Activated naive CD8-positive, alpha-beta T cell treated with anti-CD3 and anti-CD28 coated beads for 36 hours (primary cell): ENCODE measurements at regions not wholly inside any gene's neighbourhood (a gene's known extent, or its start where the extent isn't known, plus 50 kb on each side); places are given as distances from the start of the nearest gene placed in this dataset.
"Not testable (repeated sequence)": the region's sequence is repeated elsewhere in the genome, so short reads cannot be mapped to it uniquely, and the experiment has no call there.

ENCODE experiments used
- DNase-seq: peaks from one replicate; pipeline ENCODE4 v3.0.0; 2021
- H3K27ac Mint-ChIP-seq: one replicate; pipeline ENCODE4 v1.8.0; 2022; ENCODE audit warnings: mild to moderate bottlenecking, moderate library complexity, mixed read lengths
- H3K27me3 Mint-ChIP-seq: one replicate; pipeline ENCODE4 v1.8.0; 2022; ENCODE audit warnings: mild to moderate bottlenecking, mixed read lengths
- H3K36me3 Mint-ChIP-seq: one replicate; pipeline ENCODE4 v1.8.0; 2021; ENCODE audit warnings: mild to moderate bottlenecking, mixed read lengths
- H3K4me1 Mint-ChIP-seq: one replicate; pipeline ENCODE4 v1.8.0; 2021; ENCODE audit warnings: mixed read lengths
- H3K4me3 Mint-ChIP-seq: one replicate; pipeline ENCODE4 v1.8.0; 2022; ENCODE audit warnings: mild to moderate bottlenecking, moderate library complexity, mixed read lengths
- H3K9me3 Mint-ChIP-seq: one replicate; pipeline ENCODE4 v1.8.0; 2022; ENCODE audit warnings: mixed read lengths

GRCh38 chr20:22529150-22530019 lies 55.0 kb downstream of the FOXA2 start:
- Mint-ChIP-seq H3K27me3 (no peaks in the 10 kb centered on the region), H3K4me3 (no peak overlapping the region), H3K27ac (no peak overlapping the region), H3K4me1 (no peaks in the 10 kb centered on the region), H3K36me3 (no peaks in the 10 kb centered on the region), H3K9me3 (no peaks in the 10 kb centered on the region)
- no peak for DNase-seq

GRCh38 chr20:22526512-22527012 lies 57.8 kb downstream of the FOXA2 start:
- no peak overlapping the region for H3K4me3 Mint-ChIP-seq
- H3K36me3 Mint-ChIP-seq = no peaks in the 10 kb centered on the region
- no peak for DNase-seq
- H3K27me3 Mint-ChIP-seq = no peaks in the 10 kb centered on the region
- no peaks in the 10 kb centered on the region for H3K9me3 Mint-ChIP-seq
- no peak overlapping the region for H3K27ac Mint-ChIP-seq
- H3K4me1 Mint-ChIP-seq = no peaks in the 10 kb centered on the region

- H3K27me3 Mint-ChIP-seq = no peaks in the 10 kb centered on the region
- no peak overlapping the region for H3K4me3 Mint-ChIP-seq
- no peaks in the 10 kb centered on the region for H3K4me1 Mint-ChIP-seq
- no peak for DNase-seq
- no peaks in the 10 kb centered on the region for H3K36me3 Mint-ChIP-seq
- no peaks in the 10 kb centered on the region for H3K9me3 Mint-ChIP-seq
- no peak overlapping the region for H3K27ac Mint-ChIP-seq
Measured at GRCh38 chr20:22525821-22526220, 58.6 kb downstream of the FOXA2 start.

GRCh38 chr20:22525069-22525820 lies 59.1 kb downstream of the FOXA2 start:
- Mint-ChIP-seq H3K4me1 (no peaks in the 10 kb centered on the region), H3K27me3 (no peaks in the 10 kb centered on the region), H3K4me3 (no peak overlapping the region), H3K27ac (no peak overlapping the region), H3K36me3 (no peaks in the 10 kb centered on the region), H3K9me3 (no peaks in the 10 kb centered on the region)
- DNase-seq = no peak

- H3K4me1 Mint-ChIP-seq = no peaks in the 10 kb centered on the region
- no peak overlapping the region for H3K4me3 Mint-ChIP-seq
- no peaks in the 10 kb centered on the region for H3K9me3 Mint-ChIP-seq
- no peaks in the 10 kb centered on the region for H3K36me3 Mint-ChIP-seq
- no peak for DNase-seq
- H3K27ac Mint-ChIP-seq = no peak overlapping the region
- H3K27me3 Mint-ChIP-seq = no peaks in the 10 kb centered on the region
Measured at GRCh38 chr20:22524393-22525015, 59.9 kb downstream of the FOXA2 start.

- Mint-ChIP-seq H3K4me3 (no peak overlapping the region), H3K27me3 (peaks cover 4% of the 10 kb centered on the region), H3K27ac (no peak overlapping the region), H3K36me3 (no peaks in the 10 kb centered on the region), H3K9me3 (no peaks in the 10 kb centered on the region), H3K4me1 (no peaks in the 10 kb centered on the region)
- no peak for DNase-seq
Measured at GRCh38 chr20:22523499-22524392, 60.6 kb downstream of the FOXA2 start.

GRCh38 chr20:22523128-22523498 lies 61.3 kb downstream of the FOXA2 start:
- Mint-ChIP-seq H3K27ac (no peak overlapping the region), H3K4me1 (no peaks in the 10 kb centered on the region), H3K27me3 (peaks cover 4% of the 10 kb centered on the region)

GRCh38 chr20:22522701-22523100 lies 61.7 kb downstream of the FOXA2 start:
- no peaks in the 10 kb centered on the region for H3K4me1 Mint-ChIP-seq
- DNase-seq = no peak
- H3K4me3 Mint-ChIP-seq = no peak overlapping the region
- H3K27ac Mint-ChIP-seq = no peak overlapping the region
- H3K9me3 Mint-ChIP-seq = no peaks in the 10 kb centered on the region
- H3K36me3 Mint-ChIP-seq = no peaks in the 10 kb centered on the region
- H3K27me3 Mint-ChIP-seq = peaks cover 4% of the 10 kb centered on the region

More at GRCh38 chr20:22523128-22523498, 61.3 kb downstream of the FOXA2 start:
- Mint-ChIP-seq H3K9me3 (no peaks in the 10 kb centered on the region), H3K4me3 (no peak overlapping the region), H3K36me3 (no peaks in the 10 kb centered on the region)
- DNase-seq = no peak

- DNase-seq, H3K4me1 Mint-ChIP-seq, H3K9me3 Mint-ChIP-seq, H3K27me3 Mint-ChIP-seq, H3K27ac Mint-ChIP-seq, H3K4me3 Mint-ChIP-seq, H3K36me3 Mint-ChIP-seq: not testable (repeated sequence)
Measured at GRCh38 chr20:22521940-22522339, 62.4 kb downstream of the FOXA2 start.

GRCh38 chr20:22520381-22520780 lies 64.0 kb downstream of the FOXA2 start:
- Mint-ChIP-seq H3K9me3 (no peaks in the 10 kb centered on the region), H3K36me3 (no peaks in the 10 kb centered on the region), H3K27me3 (peaks cover 4% of the 10 kb centered on the region), H3K4me1 (no peaks in the 10 kb centered on the region), H3K4me3 (no peak overlapping the region), H3K27ac (no peak overlapping the region)
- no peak for DNase-seq

GRCh38 chr20:22515264-22515663 lies 69.1 kb downstream of the FOXA2 start:
- no peaks in the 10 kb centered on the region for H3K4me1 Mint-ChIP-seq
- H3K27ac Mint-ChIP-seq = no peak overlapping the region
- DNase-seq = no peak
- no peaks in the 10 kb centered on the region for H3K9me3 Mint-ChIP-seq
- no peaks in the 10 kb centered on the region for H3K36me3 Mint-ChIP-seq
- H3K27me3 Mint-ChIP-seq = peaks cover 4% of the 10 kb centered on the region
- H3K4me3 Mint-ChIP-seq = no peak overlapping the region

- Mint-ChIP-seq H3K4me1 (no peaks in the 10 kb centered on the region), H3K4me3 (no peak overlapping the region), H3K9me3 (no peaks in the 10 kb centered on the region), H3K36me3 (no peaks in the 10 kb centered on the region), H3K27me3 (no peaks in the 10 kb centered on the region), H3K27ac (no peak overlapping the region)
- no peak for DNase-seq
Measured at GRCh38 chr20:22513574-22513973, 70.8 kb downstream of the FOXA2 start.

- Mint-ChIP-seq H3K36me3 (no peaks in the 10 kb centered on the region), H3K4me1 (no peaks in the 10 kb centered on the region), H3K4me3 (no peak overlapping the region), H3K9me3 (no peaks in the 10 kb centered on the region), H3K27me3 (no peaks in the 10 kb centered on the region), H3K27ac (no peak overlapping the region)
- DNase-seq = no peak
Measured at GRCh38 chr20:22512911-22513489, 71.4 kb downstream of the FOXA2 start.
